RWPE1 (cell line): ENCODE measurements at regions not wholly inside any gene's neighbourhood (a gene's known extent, or its start where the extent isn't known, plus 50 kb on each side); places are given as distances from the start of the nearest gene placed in this dataset.
"Not testable (repeated sequence)": the region's sequence is repeated elsewhere in the genome, so short reads cannot be mapped to it uniquely, and the experiment has no call there.

ENCODE experiments used
- CTCF ChIA-PET: fragments of 350-600 bp; sonication (Branson Sonifier 250); formaldehyde crosslinking; extraction: SDS; loops from one replicate; lab custom pipeline; 2021; lab: Yijun Ruan, JAX
- POLR2A ChIA-PET: fragments of 400-600 bp; formaldehyde crosslinking; extraction: SDS; loops from one replicate; lab custom pipeline; 2020; ENCODE audit warnings: antibody characterized with exemption; ENCODE audit not compliant: low non-redundant PET; lab: Yijun Ruan, JAX
- DNase-seq: peaks from one replicate; pipeline ENCODE4 v3.0.0; 2012; ENCODE audit warnings: low spot score
- H3K27ac ChIP-seq: fragments of 450-650 bp; 2 replicates; pipeline ENCODE4 v1.5.1; 2017
- CTCF ChIP-seq: fragments of 450-650 bp; conservative IDR thresholded peaks from 2 replicates; pipeline ENCODE4 v1.5.1; 2017; ENCODE audit warnings: low read depth, mild to moderate bottlenecking

GRCh38 chr4:11073621-11074051, 355.1 kb downstream of the HS3ST1 start:
- ChIA-PET POLR2A (no interaction called here), CTCF (no interaction called here)
- TF ChIP-seq CTCF = no peak
- DNase-seq = peak; percentile 6
- no peak overlapping the region for H3K27ac ChIP-seq

- ChIA-PET CTCF (no interaction called here), POLR2A (no interaction called here)
- no peak overlapping the region for H3K27ac ChIP-seq
- no peak for TF ChIP-seq CTCF
- no peak for DNase-seq
Observed at GRCh38 chr4:11072999-11073398, 355.7 kb downstream of the HS3ST1 start.

- DNase-seq = no peak
- CTCF ChIA-PET = no interaction called here
- no peak overlapping the region for H3K27ac ChIP-seq
- POLR2A ChIA-PET = no interaction called here
- TF ChIP-seq CTCF = no peak
Observed at GRCh38 chr4:11072463-11072862, 356.2 kb downstream of the HS3ST1 start.

- H3K27ac ChIP-seq = no peak overlapping the region
- ChIA-PET CTCF (no interaction called here), POLR2A (no interaction called here)
- no peak for TF ChIP-seq CTCF
- no peak for DNase-seq
Observed at GRCh38 chr4:11070813-11071212, 357.9 kb downstream of the HS3ST1 start.

- no peak for TF ChIP-seq CTCF
- DNase-seq = no peak
- POLR2A ChIA-PET = no interaction called here
- H3K27ac ChIP-seq = no peak overlapping the region
- CTCF ChIA-PET = no interaction called here
Observed at GRCh38 chr4:11069581-11070211, 359.0 kb downstream of the HS3ST1 start.

- no peak for TF ChIP-seq CTCF
- CTCF ChIA-PET = no interaction called here
- H3K27ac ChIP-seq = no peak overlapping the region
- POLR2A ChIA-PET = no interaction called here
- DNase-seq = no peak
Observed at GRCh38 chr4:11069083-11069482, 359.6 kb downstream of the HS3ST1 start.

GRCh38 chr4:11066584-11066983, 362.1 kb downstream of the HS3ST1 start:
- CTCF ChIA-PET, POLR2A ChIA-PET, DNase-seq, H3K27ac ChIP-seq: not testable (repeated sequence)

GRCh38 chr4:11060637-11061036, 368.1 kb downstream of the HS3ST1 start:
- POLR2A ChIA-PET, H3K27ac ChIP-seq, CTCF ChIA-PET, DNase-seq: not testable (repeated sequence)

- H3K27ac ChIP-seq, POLR2A ChIA-PET, DNase-seq, CTCF ChIA-PET: not testable (repeated sequence)
Observed at GRCh38 chr4:11054937-11055336, 370.4 kb upstream of the CLNK start.
